ENCODE measurements at regions not wholly inside any gene's neighbourhood (a gene's known extent, or its start where the extent isn't known, plus 50 kb on each side); places are given as distances from the start of the nearest gene placed in this dataset.

- H3K79me2 ChIP-seq (ENCODE audit: control insufficient read depth, low read length): no peaks in the 10 kb centered on the region
- peaks cover 80% of the 10 kb centered on the region for H3K4me1 ChIP-seq (ENCODE audit: control insufficient read depth, low read length)
These were observed 109.3 kb upstream of the CPEB4 start for GRCh38 chr5:173778784-173779304.

DNA sequence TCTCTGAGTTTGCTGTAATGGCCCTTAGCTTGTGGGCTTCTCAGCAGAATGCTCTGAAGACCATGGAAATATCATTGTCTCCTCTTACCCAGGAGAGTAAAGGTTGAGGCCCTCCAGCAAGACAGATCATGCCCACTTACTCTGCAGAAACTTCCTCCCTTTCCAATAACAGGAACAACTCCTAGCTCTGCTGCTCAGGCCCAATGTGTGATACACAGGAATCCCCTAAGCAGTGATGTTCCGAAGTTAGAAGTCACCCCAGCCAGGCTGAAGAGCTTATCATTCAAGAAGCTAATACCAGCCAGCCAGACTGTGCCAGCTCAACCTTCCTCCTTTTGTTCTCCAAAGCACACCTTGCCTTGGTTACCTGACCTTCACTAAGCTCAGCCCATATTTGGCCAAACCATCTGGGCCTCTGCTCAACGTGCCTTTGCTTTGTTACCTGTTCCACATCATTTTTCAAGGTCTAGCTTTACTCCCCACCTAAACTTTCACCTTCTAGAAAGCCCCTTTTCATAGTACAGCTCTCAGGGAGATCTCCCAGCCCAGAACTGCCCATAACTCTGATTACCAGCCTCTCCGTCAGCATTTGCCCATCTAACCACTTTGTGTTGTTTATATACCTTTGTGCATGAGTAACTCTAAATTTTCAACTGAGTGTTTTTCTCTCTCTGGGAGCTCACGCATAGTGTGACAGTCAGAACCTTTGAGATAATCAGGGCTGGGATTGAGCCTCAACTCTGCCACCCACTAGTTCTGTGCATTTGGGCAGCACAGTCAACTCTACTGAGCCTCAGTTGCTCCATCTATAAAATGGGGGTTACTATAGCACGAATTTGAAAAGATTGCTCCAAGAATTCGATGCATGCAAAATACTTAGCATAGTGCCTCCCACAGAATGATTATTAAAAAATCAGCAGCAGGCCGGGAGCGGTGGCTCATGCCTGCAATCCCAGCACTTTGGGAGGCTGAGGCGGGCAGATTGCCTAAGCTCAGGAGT is 107.6 kb upstream of the CPEB4 start:
- H3K4me2 ChIP-seq (ENCODE audit: low read length): no peak overlapping the region
- H4K20me1 ChIP-seq (ENCODE audit: control insufficient read depth, insufficient read depth, low read depth, low read length): no peaks in the 10 kb centered on the region
- no peaks in the 10 kb centered on the region for H3K79me2 ChIP-seq (ENCODE audit: control insufficient read depth, low read length)
- H3K9me2 ChIP-seq (replicated peaks; ENCODE audit: control insufficient read depth, low read length): no peaks in the 10 kb centered on the region
- no peaks in the 10 kb centered on the region for H3K9me3 ChIP-seq (ENCODE audit: control insufficient read depth, insufficient read depth, low read length)
- no peaks in the 10 kb centered on the region for H3K27me3 ChIP-seq (ENCODE audit: control insufficient read depth, low read length)
- TF ChIP-seq CTCF (IDR thresholded peaks at IDR 0.05; ENCODE audit: low read depth, low read length, poor library complexity, severe bottlenecking) (no peak), EZH2phosphoT487 (IDR thresholded peaks at IDR 0.05; ENCODE audit: borderline replicate concordance, low read length) (no peak)
- no peak overlapping the region for H3K4me3 ChIP-seq (ENCODE audit: low read length)
- no peaks in the 10 kb centered on the region for H3K36me3 ChIP-seq (ENCODE audit: control insufficient read depth, low read length)
- H3K4me1 ChIP-seq (ENCODE audit: control insufficient read depth, low read length): peaks cover 68% of the 10 kb centered on the region
- H3K27ac ChIP-seq (ENCODE audit: low read depth, low read length): no peak overlapping the region
- peaks cover 9% of the 10 kb centered on the region for H3F3A ChIP-seq (ENCODE audit: control insufficient read depth, insufficient read depth)

More at GRCh38 chr5:173778784-173779304, 109.3 kb upstream of the CPEB4 start:
- Histone ChIP-seq H3K4me3 (ENCODE audit: low read length) (no peak overlapping the region), H3K36me3 (ENCODE audit: control insufficient read depth, low read length) (no peaks in the 10 kb centered on the region), H3K27me3 (ENCODE audit: control insufficient read depth, low read length) (no peaks in the 10 kb centered on the region), H3K9me3 (ENCODE audit: control insufficient read depth, insufficient read depth, low read length) (no peaks in the 10 kb centered on the region), H3K4me2 (ENCODE audit: low read length) (no peak overlapping the region), H3F3A (ENCODE audit: control insufficient read depth, insufficient read depth) (peaks cover 9% of the 10 kb centered on the region), H4K20me1 (ENCODE audit: control insufficient read depth, insufficient read depth, low read depth, low read length) (no peaks in the 10 kb centered on the region), H3K27ac (ENCODE audit: low read depth, low read length) (no peak overlapping the region), H3K9me2 (replicated peaks; ENCODE audit: control insufficient read depth, low read length) (no peaks in the 10 kb centered on the region)
- TF ChIP-seq CTCF (IDR thresholded peaks at IDR 0.05; ENCODE audit: low read depth, low read length, poor library complexity, severe bottlenecking) (no peak), EZH2phosphoT487 (IDR thresholded peaks at IDR 0.05; ENCODE audit: borderline replicate concordance, low read length) (no peak)

GRCh38 chr5:173781432-173781815 is 106.7 kb upstream of the CPEB4 start:
- H3K79me2 ChIP-seq (ENCODE audit: control insufficient read depth, low read length): no peaks in the 10 kb centered on the region
- no peaks in the 10 kb centered on the region for H3K9me2 ChIP-seq (replicated peaks; ENCODE audit: control insufficient read depth, low read length)
- no peaks in the 10 kb centered on the region for H3K9me3 ChIP-seq (ENCODE audit: control insufficient read depth, insufficient read depth, low read length)
- H3K4me1 ChIP-seq (ENCODE audit: control insufficient read depth, low read length): peaks cover 65% of the 10 kb centered on the region
- H4K20me1 ChIP-seq (ENCODE audit: control insufficient read depth, insufficient read depth, low read depth, low read length): no peaks in the 10 kb centered on the region
- H3K4me3 ChIP-seq (ENCODE audit: low read length): peak overlapping the region; percentile 33
- peaks cover 9% of the 10 kb centered on the region for H3F3A ChIP-seq (ENCODE audit: control insufficient read depth, insufficient read depth)
- peak overlapping the region; percentile 27 for H3K27ac ChIP-seq (ENCODE audit: low read depth, low read length)
- TF ChIP-seq EZH2phosphoT487 (IDR thresholded peaks at IDR 0.05; ENCODE audit: borderline replicate concordance, low read length) (no peak), CTCF (IDR thresholded peaks at IDR 0.05; ENCODE audit: low read depth, low read length, poor library complexity, severe bottlenecking) (no peak)
- peak overlapping the region; percentile 57 for H3K4me2 ChIP-seq (ENCODE audit: low read length)
- no peaks in the 10 kb centered on the region for H3K36me3 ChIP-seq (ENCODE audit: control insufficient read depth, low read length)
- no peaks in the 10 kb centered on the region for H3K27me3 ChIP-seq (ENCODE audit: control insufficient read depth, low read length)
